ENCODE measurements at regions not wholly inside any gene's neighbourhood (a gene's known extent, or its start where the extent isn't known, plus 50 kb on each side); places are given as distances from the start of the nearest gene placed in this dataset.

DNA sequence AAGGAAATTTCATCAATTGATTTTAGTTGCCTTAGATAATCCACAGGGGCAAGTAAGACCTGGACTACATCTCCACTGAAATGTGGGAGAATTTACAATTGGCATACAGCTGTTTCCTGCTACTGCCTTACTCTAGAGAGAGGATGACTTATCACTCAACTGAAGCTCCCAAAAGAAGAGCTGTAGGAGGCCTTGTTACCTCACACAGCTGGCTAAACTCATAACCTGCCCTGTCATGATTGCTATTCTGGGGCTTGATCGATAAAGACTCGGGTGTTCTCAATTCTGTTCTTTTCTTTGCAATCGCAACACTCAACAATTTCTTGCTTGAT is 1396.4 kb downstream of the EFNB2 start (continued):
- TF ChIP-seq ZNF462 (CRISPR knock-in tag; IDR thresholded peaks at IDR 0.05) (no peak), JUNB (IDR thresholded peaks at IDR 0.05; ENCODE audit: unreplicated experiment) (no peak), EZH2 (IDR thresholded peaks at IDR 0.05; ENCODE audit: low read depth, unreplicated experiment) (no peak)
- TF ChIP-seq, protein P1, sequence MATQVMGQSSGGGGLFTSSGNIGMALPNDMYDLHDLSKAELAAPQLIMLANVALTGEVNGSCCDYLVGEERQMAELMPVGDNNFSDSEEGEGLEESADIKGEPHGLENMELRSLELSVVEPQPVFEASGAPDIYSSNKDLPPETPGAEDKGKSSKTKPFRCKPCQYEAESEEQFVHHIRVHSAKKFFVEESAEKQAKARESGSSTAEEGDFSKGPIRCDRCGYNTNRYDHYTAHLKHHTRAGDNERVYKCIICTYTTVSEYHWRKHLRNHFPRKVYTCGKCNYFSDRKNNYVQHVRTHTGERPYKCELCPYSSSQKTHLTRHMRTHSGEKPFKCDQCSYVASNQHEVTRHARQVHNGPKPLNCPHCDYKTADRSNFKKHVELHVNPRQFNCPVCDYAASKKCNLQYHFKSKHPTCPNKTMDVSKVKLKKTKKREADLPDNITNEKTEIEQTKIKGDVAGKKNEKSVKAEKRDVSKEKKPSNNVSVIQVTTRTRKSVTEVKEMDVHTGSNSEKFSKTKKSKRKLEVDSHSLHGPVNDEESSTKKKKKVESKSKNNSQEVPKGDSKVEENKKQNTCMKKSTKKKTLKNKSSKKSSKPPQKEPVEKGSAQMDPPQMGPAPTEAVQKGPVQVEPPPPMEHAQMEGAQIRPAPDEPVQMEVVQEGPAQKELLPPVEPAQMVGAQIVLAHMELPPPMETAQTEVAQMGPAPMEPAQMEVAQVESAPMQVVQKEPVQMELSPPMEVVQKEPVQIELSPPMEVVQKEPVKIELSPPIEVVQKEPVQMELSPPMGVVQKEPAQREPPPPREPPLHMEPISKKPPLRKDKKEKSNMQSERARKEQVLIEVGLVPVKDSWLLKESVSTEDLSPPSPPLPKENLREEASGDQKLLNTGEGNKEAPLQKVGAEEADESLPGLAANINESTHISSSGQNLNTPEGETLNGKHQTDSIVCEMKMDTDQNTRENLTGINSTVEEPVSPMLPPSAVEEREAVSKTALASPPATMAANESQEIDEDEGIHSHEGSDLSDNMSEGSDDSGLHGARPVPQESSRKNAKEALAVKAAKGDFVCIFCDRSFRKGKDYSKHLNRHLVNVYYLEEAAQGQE (IDR thresholded peaks at IDR 0.05; ENCODE audit: unreplicated experiment) = no peak

DNA sequence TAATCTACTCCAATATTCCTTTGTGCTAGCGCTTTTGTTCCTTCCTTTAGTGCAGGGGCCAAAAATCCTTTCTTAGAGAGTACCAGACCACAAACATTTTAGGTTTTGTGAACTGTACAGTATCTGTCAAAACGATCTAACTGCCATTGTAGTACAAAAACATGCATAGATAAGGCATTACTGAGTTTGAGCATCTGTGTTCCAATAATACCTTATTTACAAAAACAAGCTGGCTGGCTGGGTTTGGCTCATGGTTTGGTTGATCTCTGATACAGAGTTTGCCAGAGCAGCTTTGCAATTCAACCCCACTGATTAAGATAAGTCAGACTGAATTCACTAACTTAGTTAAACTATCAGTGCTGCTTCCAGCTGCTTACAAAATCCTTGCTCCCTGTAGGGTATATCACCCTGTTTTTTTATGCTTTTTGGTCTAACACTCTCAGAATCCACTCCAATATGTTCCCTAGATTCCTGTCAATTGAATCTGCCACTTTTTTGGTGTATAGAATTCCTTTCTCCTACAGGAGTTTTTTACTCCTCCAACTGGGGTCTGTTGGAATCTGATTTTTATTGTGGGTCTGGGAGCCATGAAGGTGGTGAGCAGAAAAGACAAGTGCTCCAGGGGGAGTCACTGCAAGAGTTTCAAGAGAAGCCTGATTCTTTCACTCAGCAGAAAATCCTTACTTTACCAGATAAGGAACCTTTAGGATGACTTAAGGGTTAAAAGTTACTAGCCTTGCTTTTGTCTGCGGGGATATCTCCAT is 1399.4 kb downstream of the EFNB2 start:
- no peaks in the 10 kb centered on the region for H3K36me3 ChIP-seq (ENCODE audit: insufficient read depth)
- Mint-ChIP-seq H3K27me3 (ENCODE audit: insufficient read depth, low read depth, poor library complexity) (peaks cover 2% of the 10 kb centered on the region), H3K9me3 (no peaks in the 10 kb centered on the region; the same call in 2 of the 3 replicates), H3K27ac (no peak overlapping the region), H3K36me3 (ENCODE audit: low read depth) (no peaks in the 10 kb centered on the region), H3K4me3 (no peak overlapping the region), H3K4me1 (no peaks in the 10 kb centered on the region; the same call in 2 of the 3 replicates)
- DNase-seq (ENCODE audit: low spot score) = no peak
- H3K9me2 ChIP-seq (ENCODE audit: insufficient read depth) = peaks cover 7% of the 10 kb centered on the region; the same call in 1 of the 2 replicates
- no peaks in the 10 kb centered on the region for H3K79me2 ChIP-seq (replicated peaks; ENCODE audit: insufficient read depth)
- no peaks in the 10 kb centered on the region for H3F3A ChIP-seq (replicated peaks; ENCODE audit: low read depth)
- no peak overlapping the region for H3K27ac ChIP-seq (ENCODE audit: low read depth)
- no peaks in the 10 kb centered on the region for H3K27me3 ChIP-seq (ENCODE audit: insufficient read depth)
- H4K20me1 ChIP-seq (replicated peaks; ENCODE audit: insufficient read depth) = no peaks in the 10 kb centered on the region
- no peak overlapping the region for H2AFZ ChIP-seq
- no peak for ATAC-seq
- no peak overlapping the region for H3K4me2 ChIP-seq
- no peak overlapping the region for H3K4me3 ChIP-seq
- H3K4me1 ChIP-seq (ENCODE audit: insufficient read depth) = no peaks in the 10 kb centered on the region
- TF ChIP-seq, protein P2, sequence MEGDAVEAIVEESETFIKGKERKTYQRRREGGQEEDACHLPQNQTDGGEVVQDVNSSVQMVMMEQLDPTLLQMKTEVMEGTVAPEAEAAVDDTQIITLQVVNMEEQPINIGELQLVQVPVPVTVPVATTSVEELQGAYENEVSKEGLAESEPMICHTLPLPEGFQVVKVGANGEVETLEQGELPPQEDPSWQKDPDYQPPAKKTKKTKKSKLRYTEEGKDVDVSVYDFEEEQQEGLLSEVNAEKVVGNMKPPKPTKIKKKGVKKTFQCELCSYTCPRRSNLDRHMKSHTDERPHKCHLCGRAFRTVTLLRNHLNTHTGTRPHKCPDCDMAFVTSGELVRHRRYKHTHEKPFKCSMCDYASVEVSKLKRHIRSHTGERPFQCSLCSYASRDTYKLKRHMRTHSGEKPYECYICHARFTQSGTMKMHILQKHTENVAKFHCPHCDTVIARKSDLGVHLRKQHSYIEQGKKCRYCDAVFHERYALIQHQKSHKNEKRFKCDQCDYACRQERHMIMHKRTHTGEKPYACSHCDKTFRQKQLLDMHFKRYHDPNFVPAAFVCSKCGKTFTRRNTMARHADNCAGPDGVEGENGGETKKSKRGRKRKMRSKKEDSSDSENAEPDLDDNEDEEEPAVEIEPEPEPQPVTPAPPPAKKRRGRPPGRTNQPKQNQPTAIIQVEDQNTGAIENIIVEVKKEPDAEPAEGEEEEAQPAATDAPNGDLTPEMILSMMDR (conservative IDR thresholded peaks at IDR 0.05; ENCODE audit: low read depth in 2 of 2) = no peak
- no peak for TF ChIP-seq JUNB (IDR thresholded peaks at IDR 0.05; ENCODE audit: unreplicated experiment)
- no peak for TF ChIP-seq ZNF114 (CRISPR knock-in tag; IDR thresholded peaks at IDR 0.05)
- TF ChIP-seq ZNF331 (CRISPR knock-in tag; IDR thresholded peaks at IDR 0.05; ENCODE audit: low read depth) = no peak
- no peak for TF ChIP-seq EZH2phosphoT487 (IDR thresholded peaks at IDR 0.05; ENCODE audit: unreplicated experiment)
- TF ChIP-seq, protein P3, sequence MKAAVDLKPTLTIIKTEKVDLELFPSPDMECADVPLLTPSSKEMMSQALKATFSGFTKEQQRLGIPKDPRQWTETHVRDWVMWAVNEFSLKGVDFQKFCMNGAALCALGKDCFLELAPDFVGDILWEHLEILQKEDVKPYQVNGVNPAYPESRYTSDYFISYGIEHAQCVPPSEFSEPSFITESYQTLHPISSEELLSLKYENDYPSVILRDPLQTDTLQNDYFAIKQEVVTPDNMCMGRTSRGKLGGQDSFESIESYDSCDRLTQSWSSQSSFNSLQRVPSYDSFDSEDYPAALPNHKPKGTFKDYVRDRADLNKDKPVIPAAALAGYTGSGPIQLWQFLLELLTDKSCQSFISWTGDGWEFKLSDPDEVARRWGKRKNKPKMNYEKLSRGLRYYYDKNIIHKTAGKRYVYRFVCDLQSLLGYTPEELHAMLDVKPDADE (IDR thresholded peaks at IDR 0.05) = no peak
- no peak for TF ChIP-seq STAT1 (IDR thresholded peaks at IDR 0.05; ENCODE audit: unreplicated experiment)
- TF ChIP-seq NANOG (IDR thresholded peaks at IDR 0.05; ENCODE audit: borderline replicate concordance) = no peak

All from GM23338 (cell line).